GM12878 (cell line): ENCODE measurements at regions not wholly inside any gene's neighbourhood (a gene's known extent, or its start where the extent isn't known, plus 50 kb on each side); places are given as distances from the start of the nearest gene placed in this dataset.

Source experiments
- BACH1 ChIP-seq: fragments of 450-650 bp; IDR thresholded peaks from 2 replicates; pipeline ENCODE4 v1.6.1; 2017; ENCODE audit warnings: mild to moderate bottlenecking, borderline replicate concordance
- JUND ChIP-seq: IDR thresholded peaks from 2 replicates; pipeline ENCODE4 v1.6.1; 2012; ENCODE audit warnings: low read depth, mild to moderate bottlenecking, low read length, improper control_type of control experiment, moderate library complexity
- KAT2A ChIP-seq: conservative IDR thresholded peaks from 2 replicates; pipeline ENCODE4 v1.6.1; 2011; ENCODE audit warnings: low read depth, low read length; ENCODE audit not compliant: control insufficient read depth
- NR2C2 ChIP-seq: IDR thresholded peaks from 2 replicates; pipeline ENCODE4 v1.6.1; 2011; ENCODE audit warnings: borderline replicate concordance, low read depth; ENCODE audit not compliant: control insufficient read depth, insufficient read length
- POLR2AphosphoS2 ChIP-seq: IDR thresholded peaks from 2 replicates; pipeline ENCODE4 v1.6.1; 2011; ENCODE audit warnings: low read depth, mild to moderate bottlenecking, low read length, improper control_type of control experiment, moderate library complexity
- SIX5 ChIP-seq: IDR thresholded peaks from 2 replicates; pipeline ENCODE4 v1.6.1; 2011; ENCODE audit warnings: mild to moderate bottlenecking, low read depth, low read length, moderate library complexity; ENCODE audit not compliant: severe bottlenecking
- STAT3 ChIP-seq: IDR thresholded peaks from 2 replicates; pipeline ENCODE4 v1.6.1; 2011; ENCODE audit warnings: low read depth, low read length, improper control_type of control experiment
- YY1 ChIP-seq: IDR thresholded peaks from 2 replicates; pipeline ENCODE4 v1.6.1; 2011; ENCODE audit warnings: low read depth, mild to moderate bottlenecking, low read length
- ZNF207 ChIP-seq: fragments of 450-650 bp; IDR thresholded peaks from 2 replicates; pipeline ENCODE4 v1.6.1; 2014; ENCODE audit warnings: antibody characterized with exemption, mild to moderate bottlenecking, borderline replicate concordance
- TF ChIP-seq, protein P1 (sequence below): IDR thresholded peaks from 2 replicates; pipeline ENCODE4 v1.6.1; 2012; ENCODE audit warnings: mild to moderate bottlenecking, low read depth, low read length
- TF ChIP-seq, protein P2 (sequence below): fragments of 450-650 bp; IDR thresholded peaks from 2 replicates; pipeline ENCODE4 v1.6.1; 2014; ENCODE audit warnings: mild to moderate bottlenecking
- TF ChIP-seq, protein P3 (sequence below): fragments of 450-650 bp; conservative IDR thresholded peaks from 2 replicates; pipeline ENCODE4 v1.6.1; 2017; ENCODE audit warnings: mild to moderate bottlenecking, moderate library complexity
- TF ChIP-seq, protein P4 (sequence below): IDR thresholded peaks from 2 replicates; pipeline ENCODE4 v1.6.1; 2011; ENCODE audit warnings: low read depth, mild to moderate bottlenecking, low read length, moderate library complexity, borderline replicate concordance; ENCODE audit errors: extremely low read depth

DNA sequence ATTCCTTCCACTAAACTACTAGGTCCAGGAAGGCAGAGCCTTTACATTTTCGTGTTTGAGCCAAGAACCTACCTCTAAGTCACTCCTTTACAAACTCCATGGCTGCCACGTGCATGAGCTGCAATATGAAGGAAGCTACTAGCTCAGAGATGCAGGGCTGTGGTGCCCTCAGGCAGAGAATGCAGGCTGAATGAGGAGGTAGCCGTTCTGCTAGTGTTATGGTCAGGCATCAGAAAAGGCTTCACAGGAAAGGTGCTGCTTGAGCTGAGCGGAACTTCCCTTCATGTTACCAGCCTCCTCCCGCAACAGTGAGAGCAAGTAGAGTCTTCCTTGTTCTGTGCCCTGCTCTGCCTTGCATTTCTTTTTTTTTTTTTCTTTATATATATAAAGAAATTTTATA is 148.3 kb upstream of the PACRGL start (continued):
- TF ChIP-seq, protein P1, sequence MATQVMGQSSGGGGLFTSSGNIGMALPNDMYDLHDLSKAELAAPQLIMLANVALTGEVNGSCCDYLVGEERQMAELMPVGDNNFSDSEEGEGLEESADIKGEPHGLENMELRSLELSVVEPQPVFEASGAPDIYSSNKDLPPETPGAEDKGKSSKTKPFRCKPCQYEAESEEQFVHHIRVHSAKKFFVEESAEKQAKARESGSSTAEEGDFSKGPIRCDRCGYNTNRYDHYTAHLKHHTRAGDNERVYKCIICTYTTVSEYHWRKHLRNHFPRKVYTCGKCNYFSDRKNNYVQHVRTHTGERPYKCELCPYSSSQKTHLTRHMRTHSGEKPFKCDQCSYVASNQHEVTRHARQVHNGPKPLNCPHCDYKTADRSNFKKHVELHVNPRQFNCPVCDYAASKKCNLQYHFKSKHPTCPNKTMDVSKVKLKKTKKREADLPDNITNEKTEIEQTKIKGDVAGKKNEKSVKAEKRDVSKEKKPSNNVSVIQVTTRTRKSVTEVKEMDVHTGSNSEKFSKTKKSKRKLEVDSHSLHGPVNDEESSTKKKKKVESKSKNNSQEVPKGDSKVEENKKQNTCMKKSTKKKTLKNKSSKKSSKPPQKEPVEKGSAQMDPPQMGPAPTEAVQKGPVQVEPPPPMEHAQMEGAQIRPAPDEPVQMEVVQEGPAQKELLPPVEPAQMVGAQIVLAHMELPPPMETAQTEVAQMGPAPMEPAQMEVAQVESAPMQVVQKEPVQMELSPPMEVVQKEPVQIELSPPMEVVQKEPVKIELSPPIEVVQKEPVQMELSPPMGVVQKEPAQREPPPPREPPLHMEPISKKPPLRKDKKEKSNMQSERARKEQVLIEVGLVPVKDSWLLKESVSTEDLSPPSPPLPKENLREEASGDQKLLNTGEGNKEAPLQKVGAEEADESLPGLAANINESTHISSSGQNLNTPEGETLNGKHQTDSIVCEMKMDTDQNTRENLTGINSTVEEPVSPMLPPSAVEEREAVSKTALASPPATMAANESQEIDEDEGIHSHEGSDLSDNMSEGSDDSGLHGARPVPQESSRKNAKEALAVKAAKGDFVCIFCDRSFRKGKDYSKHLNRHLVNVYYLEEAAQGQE, result no peak
- TF ChIP-seq NR2C2, result no peak
- TF ChIP-seq, protein P2, sequence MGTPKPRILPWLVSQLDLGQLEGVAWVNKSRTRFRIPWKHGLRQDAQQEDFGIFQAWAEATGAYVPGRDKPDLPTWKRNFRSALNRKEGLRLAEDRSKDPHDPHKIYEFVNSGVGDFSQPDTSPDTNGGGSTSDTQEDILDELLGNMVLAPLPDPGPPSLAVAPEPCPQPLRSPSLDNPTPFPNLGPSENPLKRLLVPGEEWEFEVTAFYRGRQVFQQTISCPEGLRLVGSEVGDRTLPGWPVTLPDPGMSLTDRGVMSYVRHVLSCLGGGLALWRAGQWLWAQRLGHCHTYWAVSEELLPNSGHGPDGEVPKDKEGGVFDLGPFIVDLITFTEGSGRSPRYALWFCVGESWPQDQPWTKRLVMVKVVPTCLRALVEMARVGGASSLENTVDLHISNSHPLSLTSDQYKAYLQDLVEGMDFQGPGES, result no peak
- TF ChIP-seq POLR2AphosphoS2, result no peak
- TF ChIP-seq ZNF207, result no peak
- no peak for TF ChIP-seq YY1
- TF ChIP-seq, protein P3, sequence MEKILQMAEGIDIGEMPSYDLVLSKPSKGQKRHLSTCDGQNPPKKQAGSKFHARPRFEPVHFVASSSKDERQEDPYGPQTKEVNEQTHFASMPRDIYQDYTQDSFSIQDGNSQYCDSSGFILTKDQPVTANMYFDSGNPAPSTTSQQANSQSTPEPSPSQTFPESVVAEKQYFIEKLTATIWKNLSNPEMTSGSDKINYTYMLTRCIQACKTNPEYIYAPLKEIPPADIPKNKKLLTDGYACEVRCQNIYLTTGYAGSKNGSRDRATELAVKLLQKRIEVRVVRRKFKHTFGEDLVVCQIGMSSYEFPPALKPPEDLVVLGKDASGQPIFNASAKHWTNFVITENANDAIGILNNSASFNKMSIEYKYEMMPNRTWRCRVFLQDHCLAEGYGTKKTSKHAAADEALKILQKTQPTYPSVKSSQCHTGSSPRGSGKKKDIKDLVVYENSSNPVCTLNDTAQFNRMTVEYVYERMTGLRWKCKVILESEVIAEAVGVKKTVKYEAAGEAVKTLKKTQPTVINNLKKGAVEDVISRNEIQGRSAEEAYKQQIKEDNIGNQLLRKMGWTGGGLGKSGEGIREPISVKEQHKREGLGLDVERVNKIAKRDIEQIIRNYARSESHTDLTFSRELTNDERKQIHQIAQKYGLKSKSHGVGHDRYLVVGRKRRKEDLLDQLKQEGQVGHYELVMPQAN, result no peak
- TF ChIP-seq BACH1, result no peak
- TF ChIP-seq STAT3, result no peak
- no peak for TF ChIP-seq JUND
- no peak for TF ChIP-seq KAT2A
- no peak for TF ChIP-seq SIX5
- TF ChIP-seq, protein P4, sequence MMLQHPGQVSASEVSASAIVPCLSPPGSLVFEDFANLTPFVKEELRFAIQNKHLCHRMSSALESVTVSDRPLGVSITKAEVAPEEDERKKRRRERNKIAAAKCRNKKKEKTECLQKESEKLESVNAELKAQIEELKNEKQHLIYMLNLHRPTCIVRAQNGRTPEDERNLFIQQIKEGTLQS, result no peak
- TF ChIP-seq, all 136 proteins: peak for 0
